Stomach (tissue), 4 donors: ENCODE measurements at regions not wholly inside any gene's neighbourhood (a gene's known extent, or its start where the extent isn't known, plus 50 kb on each side); places are given as distances from the start of the nearest gene placed in this dataset.

ENCODE experiments used
- POLR2A ChIP-seq, 4 donors: fragments of 450-650 bp; IDR thresholded peaks; one replicate each; pipeline ENCODE4 v1.6.1; 2016; ENCODE audit warnings: antibody characterized with exemption in 4 of 4, control low read depth in 2 of 4, mild to moderate bottlenecking in 1 of 4, moderate library complexity in 1 of 4
- POLR2AphosphoS5 ChIP-seq, 3 donors: sonication (generic); formaldehyde crosslinking; IDR thresholded peaks; one replicate each; pipeline ENCODE4 v1.6.1; 2016; ENCODE audit warnings: antibody characterized with exemption in 3 of 3

DNA sequence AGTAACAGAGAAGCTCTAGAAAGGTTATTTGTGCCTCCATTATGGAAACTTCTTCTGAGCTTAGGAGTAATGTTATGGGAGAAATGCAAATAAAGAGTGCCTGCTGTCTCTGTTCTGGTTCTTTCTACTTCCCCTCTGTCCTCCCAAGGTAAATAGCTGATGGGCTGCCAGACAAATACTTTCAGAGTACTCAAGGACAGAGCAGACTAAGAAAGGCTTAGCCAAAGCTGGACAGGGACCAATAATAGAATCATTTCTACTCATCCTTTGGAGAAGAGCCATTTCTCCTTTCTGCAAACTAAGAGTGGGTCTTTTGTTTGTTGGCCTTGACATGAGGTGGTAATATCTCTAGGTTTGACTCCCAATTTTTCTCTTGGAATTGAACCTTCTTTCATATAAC is 136.1 kb downstream of the MID1IP1 start:
- TF ChIP-seq POLR2AphosphoS5 (IDR thresholded peaks at IDR 0.05) (no peak), POLR2A (IDR thresholded peaks at IDR 0.05) (no peak)
